Non-pigmented ciliary epithelial cell (primary cell): ENCODE measurements at regions not wholly inside any gene's neighbourhood (a gene's known extent, or its start where the extent isn't known, plus 50 kb on each side); places are given as distances from the start of the nearest gene placed in this dataset.
"Not testable (repeated sequence)": the region's sequence is repeated elsewhere in the genome, so short reads cannot be mapped to it uniquely, and the experiment has no call there.

ENCODE experiments used
- DNase-seq: peaks from one replicate; pipeline ENCODE4 v3.0.0-alpha.2; 2010; ENCODE audit warnings: low read depth

GRCh38 chr3:83251490-83251889, 1490.0 kb upstream of the GBE1 start:
- DNase-seq, result no peak

- DNase-seq, result no peak
Observed at GRCh38 chr3:83250613-83251012, 1489.2 kb upstream of the GBE1 start.

DNA sequence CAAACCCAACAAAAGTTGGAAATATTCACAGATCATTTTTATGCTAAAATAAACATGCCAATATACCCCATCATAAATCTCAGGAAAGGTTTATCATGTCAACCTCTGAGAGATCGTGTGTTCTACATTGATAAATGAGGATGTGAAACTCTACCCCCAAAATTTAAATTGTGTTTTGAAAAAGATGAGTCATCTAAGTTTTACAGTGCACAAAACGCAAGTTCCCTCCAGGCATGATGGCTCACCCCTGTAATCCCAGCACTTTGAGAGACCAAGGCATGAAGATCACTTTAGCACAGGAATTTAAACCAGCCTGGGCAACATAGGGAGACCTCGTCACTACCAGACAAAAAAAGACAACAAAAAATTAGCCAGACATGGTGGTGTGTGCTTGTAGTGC, 1487.0 kb upstream of the GBE1 start:
- DNase-seq, result no peak

- no peak for DNase-seq
Observed at GRCh38 chr3:83235180-83235814, 1473.9 kb upstream of the GBE1 start.

DNA sequence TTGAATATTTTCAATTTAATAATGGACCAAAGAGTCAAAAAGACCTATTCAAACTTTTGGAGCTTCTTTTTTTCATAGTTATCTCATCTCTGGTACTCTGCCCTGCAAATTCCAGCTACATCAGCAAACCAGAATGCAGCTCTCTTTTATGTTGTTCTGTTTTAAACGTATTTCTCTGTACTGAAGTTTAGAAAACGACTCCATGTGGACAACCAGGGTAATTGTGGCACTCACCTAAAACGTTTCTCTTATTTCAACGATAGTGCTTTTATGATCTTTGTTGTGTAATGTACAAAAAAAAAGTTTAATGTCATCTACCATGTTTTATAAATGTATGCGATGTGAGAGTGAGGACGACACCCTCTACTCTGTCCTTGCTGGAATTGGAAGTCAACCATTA, 1472.3 kb upstream of the GBE1 start:
- DNase-seq, result no peak

DNA sequence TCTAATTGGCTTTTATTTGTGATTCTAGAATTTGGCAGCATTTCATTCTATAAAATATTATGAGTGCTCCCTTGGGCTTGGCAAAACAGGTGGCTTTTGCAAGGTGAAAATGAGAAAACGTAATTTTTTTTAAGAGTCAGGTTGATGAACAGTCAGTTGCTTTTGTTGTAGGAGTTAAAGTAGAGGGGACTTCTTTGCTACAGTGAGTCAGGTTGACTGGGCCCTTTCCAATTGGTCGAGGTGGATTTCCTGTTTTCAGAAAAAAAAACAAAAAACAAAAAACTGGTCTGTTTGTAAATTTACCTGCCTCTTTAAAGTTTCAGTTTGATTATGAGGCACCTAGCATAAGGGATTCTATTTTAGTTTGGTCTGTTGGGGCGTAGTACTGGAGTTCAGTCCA, 1469.4 kb upstream of the GBE1 start:
- DNase-seq, result no peak

- DNase-seq, result no peak
Observed at GRCh38 chr3:83230376-83230775, 1468.9 kb upstream of the GBE1 start.

- peak; percentile 15 for DNase-seq
Observed at GRCh38 chr3:83226751-83227150, 1465.3 kb upstream of the GBE1 start.

GRCh38 chr3:83224101-83224868, 1462.8 kb upstream of the GBE1 start:
- peak; percentile 67 for DNase-seq

DNA sequence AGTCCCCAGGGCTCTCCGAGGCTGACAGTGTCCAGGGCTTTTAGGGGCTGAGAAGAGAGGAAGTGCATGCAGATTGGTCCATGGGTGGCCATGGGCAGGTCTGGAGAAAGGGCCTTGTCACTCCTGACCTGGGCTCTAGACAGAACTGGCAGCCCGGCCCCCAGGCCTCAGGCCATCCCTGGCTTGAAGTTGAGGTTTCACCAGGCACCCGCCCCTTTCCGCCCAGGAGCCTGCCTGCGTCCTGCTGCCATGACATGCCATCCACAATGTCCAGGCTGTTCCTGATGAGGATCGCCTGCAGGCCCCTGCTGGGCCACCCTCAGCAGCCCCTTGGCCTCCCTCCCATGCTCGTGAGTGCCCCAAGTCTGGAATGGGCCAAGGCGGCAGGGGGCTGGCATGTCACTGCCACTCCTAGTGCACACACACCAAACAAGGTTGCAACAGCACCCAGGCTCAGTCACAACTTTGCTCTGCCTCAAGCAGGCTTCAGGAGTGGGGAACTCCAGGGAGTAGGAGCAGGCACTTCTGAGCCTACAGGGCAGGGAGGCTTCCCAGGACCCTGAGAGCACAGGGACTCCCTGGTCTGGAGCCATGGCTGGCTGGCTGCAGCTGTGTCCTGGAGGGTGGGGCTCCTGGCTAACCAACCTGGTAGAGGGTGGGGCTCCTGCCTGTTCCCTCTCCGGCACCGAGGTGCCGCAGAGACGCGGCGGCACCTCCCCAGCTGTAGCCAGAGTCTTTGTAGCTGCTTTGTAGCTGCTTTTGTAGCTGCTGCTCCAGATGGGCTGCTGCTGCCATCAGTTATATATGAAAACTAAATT, 1457.1 kb upstream of the GBE1 start:
- DNase-seq, result no peak

- DNase-seq, result not testable (repeated sequence)
Observed at GRCh38 chr3:83217595-83218118, 1456.2 kb upstream of the GBE1 start.

DNA sequence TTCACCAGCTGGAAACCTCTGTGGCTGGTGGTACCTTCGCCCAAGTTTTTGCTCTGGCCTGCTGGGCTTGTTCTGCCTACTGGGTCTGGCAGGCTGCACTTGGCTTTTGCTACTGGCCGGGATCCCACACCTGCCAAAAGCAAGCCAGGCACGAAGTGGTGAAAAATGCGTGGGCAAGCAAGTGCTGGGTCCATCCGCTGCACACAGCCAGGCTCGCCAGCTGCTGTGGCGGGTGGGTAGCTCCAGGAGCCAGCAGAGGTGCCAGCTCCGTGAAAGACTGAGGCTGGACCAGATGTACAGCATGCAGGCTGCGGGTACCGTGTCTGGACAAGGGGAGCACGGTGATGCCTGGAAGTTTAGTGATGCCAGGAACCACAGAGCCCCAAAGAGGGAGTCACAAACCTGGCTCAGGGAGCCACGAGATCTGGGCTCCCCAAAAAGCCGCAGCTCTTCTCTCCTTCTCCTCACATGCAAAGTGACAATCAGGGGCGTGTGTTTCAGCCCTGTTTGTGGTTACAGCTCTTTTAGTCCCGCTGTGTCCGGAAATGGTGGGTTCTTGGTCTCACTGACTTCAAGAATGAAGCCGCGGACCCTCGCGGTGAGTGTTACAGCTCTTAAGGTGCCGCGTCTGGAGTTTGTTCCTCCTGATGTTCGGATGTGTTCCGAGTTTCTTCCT, 1455.6 kb upstream of the GBE1 start:
- DNase-seq, result no peak

DNA sequence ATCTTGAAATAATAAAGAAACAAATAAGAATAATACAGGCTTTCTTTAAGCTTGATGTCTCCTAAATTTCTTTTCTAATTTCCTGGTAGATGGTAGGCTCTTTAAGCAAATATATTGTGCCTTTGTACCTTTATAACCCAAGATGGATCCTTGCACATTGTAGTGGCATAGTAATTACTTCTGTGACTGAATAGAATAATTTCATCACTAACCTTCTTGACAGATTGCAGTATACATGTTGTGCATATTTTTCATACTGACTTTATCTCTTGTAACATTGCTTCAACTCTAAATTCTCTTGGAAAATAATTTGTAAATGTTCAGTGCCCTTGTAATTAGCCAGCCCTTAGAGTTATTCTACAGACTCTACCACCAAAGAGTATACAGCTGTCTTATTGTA, 1433.8 kb upstream of the GBE1 start:
- DNase-seq, result no peak

DNA sequence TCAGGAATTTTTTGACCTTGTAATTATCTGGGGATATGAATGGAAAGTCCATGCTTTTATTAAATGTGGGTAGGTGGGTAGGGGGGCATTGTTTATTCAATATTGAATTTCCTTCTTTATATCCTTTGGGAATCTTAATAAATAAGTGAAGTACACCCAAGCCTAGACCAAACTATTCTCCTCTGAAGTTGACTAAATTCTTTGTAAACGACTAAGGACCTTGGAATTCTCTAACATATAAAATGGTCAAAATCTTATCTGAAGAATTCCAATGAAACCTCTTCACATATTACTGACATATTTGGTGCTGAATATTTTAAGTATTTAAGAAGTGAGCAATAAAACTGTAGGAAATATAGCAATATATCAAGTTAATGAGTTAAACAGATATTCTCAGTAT, 1432.1 kb upstream of the GBE1 start:
- DNase-seq, result peak; percentile 26

- DNase-seq, result no peak
Observed at GRCh38 chr3:83189634-83190033, 1428.2 kb upstream of the GBE1 start.

DNA sequence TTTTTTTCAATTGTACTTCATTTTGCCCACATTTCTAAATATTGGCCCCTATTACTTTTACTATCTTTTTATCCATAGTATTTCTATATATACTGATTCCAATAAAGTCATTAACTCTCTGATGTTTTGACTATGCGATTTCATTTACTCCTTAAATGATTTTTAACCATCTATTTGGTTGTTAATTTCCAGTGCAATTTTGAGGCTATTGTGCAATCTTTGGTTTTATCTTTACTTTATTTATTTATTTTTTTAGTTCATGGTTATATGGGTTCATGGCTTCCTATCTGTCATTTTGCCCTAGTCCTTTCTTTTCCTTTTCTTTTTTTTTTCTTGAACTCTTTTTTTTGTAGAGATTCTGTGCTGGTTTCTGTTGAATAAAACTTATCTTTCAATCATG, 1408.0 kb upstream of the GBE1 start:
- no peak for DNase-seq

DNA sequence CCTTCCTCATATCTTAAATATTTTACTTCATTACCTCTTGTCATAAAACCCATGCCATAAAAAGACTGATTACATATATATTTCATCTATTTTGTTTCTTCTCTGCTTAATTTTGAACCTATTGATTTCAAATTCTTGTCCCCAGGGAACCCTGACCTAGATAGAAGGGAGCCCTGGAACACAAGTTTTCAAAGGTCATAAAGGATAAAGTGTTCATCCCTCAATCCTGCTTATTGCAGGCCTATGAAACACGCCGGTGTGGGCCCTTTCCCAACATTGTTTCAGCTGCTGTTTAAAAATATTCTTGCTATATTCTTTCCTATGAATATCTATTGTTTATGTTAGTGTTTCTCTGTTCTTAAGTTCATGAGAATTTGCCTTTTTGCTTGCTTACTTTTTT, 1389.5 kb upstream of the GBE1 start:
- DNase-seq, result no peak

DNA sequence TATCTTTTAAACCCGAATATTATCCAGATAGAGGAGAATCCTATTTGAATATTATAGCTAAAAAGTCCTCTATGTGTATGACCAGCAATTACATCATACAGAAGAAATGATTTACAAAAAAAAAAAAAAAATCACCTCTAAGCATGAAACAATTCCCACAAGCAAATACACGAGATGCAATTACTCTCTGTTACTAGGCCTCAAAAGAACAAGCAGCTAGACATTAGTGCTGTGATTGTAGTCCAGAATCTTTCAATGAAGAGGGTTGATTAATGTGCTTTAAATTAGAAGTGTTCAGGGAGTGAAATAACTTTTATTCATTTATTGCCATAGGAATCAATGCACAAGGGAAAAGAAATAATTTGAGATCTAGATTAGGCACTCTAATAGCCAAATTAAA, 1379.5 kb upstream of the GBE1 start:
- no peak for DNase-seq

GRCh38 chr3:83131236-83131635, 1369.8 kb upstream of the GBE1 start:
- DNase-seq, result no peak

DNA sequence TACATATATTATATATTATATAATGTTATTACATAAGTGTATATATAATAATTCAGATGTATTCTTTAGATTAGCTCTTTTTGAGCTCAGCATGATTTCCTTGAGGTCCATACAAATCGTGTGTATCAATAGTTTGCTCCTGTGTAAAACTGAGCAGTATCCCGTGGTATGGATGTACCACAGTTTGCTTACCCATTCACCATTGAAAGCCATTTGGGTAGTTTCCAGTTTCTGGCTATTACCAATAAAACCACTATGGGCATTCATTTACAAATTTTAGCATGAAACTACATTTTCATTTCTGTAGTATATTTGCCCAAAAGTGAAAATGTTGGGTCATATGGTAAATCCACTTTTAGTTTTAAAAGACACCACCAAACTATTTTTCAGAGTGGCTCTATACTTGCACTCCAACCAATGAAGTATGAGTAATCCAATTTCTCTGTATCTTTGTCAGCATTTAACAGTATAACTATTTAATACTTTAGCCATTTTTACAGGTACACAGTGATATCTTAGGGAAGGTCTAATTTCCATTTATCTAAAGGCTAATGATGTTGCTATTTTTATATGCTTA, 1361.4 kb upstream of the GBE1 start:
- no peak for DNase-seq

DNA sequence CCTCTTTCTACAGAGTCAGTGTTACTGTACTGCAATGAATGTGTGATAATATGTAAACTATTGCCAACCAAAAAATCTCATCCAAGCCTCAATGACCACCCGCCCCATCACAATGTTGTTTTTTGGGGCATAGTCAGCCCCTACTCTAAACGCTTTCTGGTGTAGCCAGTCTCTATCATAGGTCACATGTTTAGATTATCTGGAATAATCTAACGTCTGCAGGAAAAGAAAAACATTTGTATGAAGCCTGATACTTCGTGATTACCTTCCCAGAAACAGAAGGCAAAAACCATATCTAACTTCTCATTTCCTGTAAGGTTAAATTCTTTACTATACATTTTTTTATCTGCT, 1331.8 kb upstream of the GBE1 start:
- no peak for DNase-seq
